ENCODE measurements at regions not wholly inside any gene's neighbourhood (a gene's known extent, or its start where the extent isn't known, plus 50 kb on each side); places are given as distances from the start of the nearest gene placed in this dataset.

- ATAC-seq: peak; percentile 64
- TF ChIP-seq RARB (CRISPR knock-in tag; IDR thresholded peaks at IDR 0.05) (no peak), ISL1 (CRISPR knock-in tag; IDR thresholded peaks at IDR 0.05) (0 out of 2 replicates have a peak, but pooled peaks have one; percentile 16)
These were observed 520.4 kb upstream of the MDFIC2 start for GRCh38 chr3:70832834-70833205.

- ATAC-seq: peak; percentile 81
- TF ChIP-seq ZNF70 (CRISPR knock-in tag; IDR thresholded peaks at IDR 0.05): no peak
- no peak for TF ChIP-seq ZFP3 (CRISPR knock-in tag; IDR thresholded peaks at IDR 0.05)
- TF ChIP-seq PPARA (CRISPR knock-in tag; IDR thresholded peaks at IDR 0.05; ENCODE audit: borderline replicate concordance): no peak
- no peak for TF ChIP-seq TSHZ2 (CRISPR knock-in tag; IDR thresholded peaks at IDR 0.05)
- no peak for TF ChIP-seq ZFP30 (CRISPR knock-in tag; IDR thresholded peaks at IDR 0.05)
- no peak for TF ChIP-seq ESRRG (CRISPR knock-in tag; IDR thresholded peaks at IDR 0.05)
- no peak for TF ChIP-seq BACH2 (CRISPR knock-in tag; IDR thresholded peaks at IDR 0.05; ENCODE audit: borderline replicate concordance)
These were observed 519.8 kb upstream of the MDFIC2 start for GRCh38 chr3:70832089-70832833.

- peak; percentile 63 for ATAC-seq
These were observed 516.7 kb upstream of the MDFIC2 start for GRCh38 chr3:70829092-70829491.

GRCh38 chr3:70824773-70825172 is 512.3 kb upstream of the MDFIC2 start:
- peak; percentile 71 for ATAC-seq
- TF ChIP-seq SNAI2 (CRISPR knock-in tag; IDR thresholded peaks at IDR 0.05) (no peak), ISL1 (CRISPR knock-in tag; IDR thresholded peaks at IDR 0.05) (no peak), BACH2 (CRISPR knock-in tag; IDR thresholded peaks at IDR 0.05; ENCODE audit: borderline replicate concordance) (no peak), ZFP3 (CRISPR knock-in tag; IDR thresholded peaks at IDR 0.05) (no peak)

More at GRCh38 chr3:70829092-70829491, 516.7 kb upstream of the MDFIC2 start:
- TF ChIP-seq PPARA (CRISPR knock-in tag; IDR thresholded peaks at IDR 0.05; ENCODE audit: borderline replicate concordance): no peak
- no peak for TF ChIP-seq SNAI2 (CRISPR knock-in tag; IDR thresholded peaks at IDR 0.05)
- no peak for TF ChIP-seq TSHZ2 (CRISPR knock-in tag; IDR thresholded peaks at IDR 0.05)
- TF ChIP-seq CSRNP3 (CRISPR knock-in tag; IDR thresholded peaks at IDR 0.05): no peak
- no peak for TF ChIP-seq GLIS3 (CRISPR knock-in tag; IDR thresholded peaks at IDR 0.05)

- no peak for ATAC-seq
- TF ChIP-seq ZNF565 (CRISPR knock-in tag; conservative IDR thresholded peaks at IDR 0.05; ENCODE audit: low read depth): no peak
- TF ChIP-seq OSR1 (CRISPR knock-in tag; IDR thresholded peaks at IDR 0.05): no peak
- no peak for TF ChIP-seq ESRRG (CRISPR knock-in tag; IDR thresholded peaks at IDR 0.05)
- no peak for TF ChIP-seq ZFP3 (CRISPR knock-in tag; IDR thresholded peaks at IDR 0.05)
These were observed 511.6 kb upstream of the MDFIC2 start for GRCh38 chr3:70824078-70824477.

- TF ChIP-seq ZFP3 (CRISPR knock-in tag; IDR thresholded peaks at IDR 0.05) (no peak), ZC3H10 (CRISPR knock-in tag; IDR thresholded peaks at IDR 0.05) (no peak), ZNF70 (CRISPR knock-in tag; IDR thresholded peaks at IDR 0.05) (no peak), TCF4 (CRISPR knock-in tag; IDR thresholded peaks at IDR 0.05; ENCODE audit: borderline replicate concordance) (no peak), GLIS3 (CRISPR knock-in tag; IDR thresholded peaks at IDR 0.05) (no peak)
- ATAC-seq: no peak
These were observed 511.2 kb upstream of the MDFIC2 start for GRCh38 chr3:70823622-70824021.
